ENCODE measurements at regions not wholly inside any gene's neighbourhood (a gene's known extent, or its start where the extent isn't known, plus 50 kb on each side); places are given as distances from the start of the nearest gene placed in this dataset.

DNA sequence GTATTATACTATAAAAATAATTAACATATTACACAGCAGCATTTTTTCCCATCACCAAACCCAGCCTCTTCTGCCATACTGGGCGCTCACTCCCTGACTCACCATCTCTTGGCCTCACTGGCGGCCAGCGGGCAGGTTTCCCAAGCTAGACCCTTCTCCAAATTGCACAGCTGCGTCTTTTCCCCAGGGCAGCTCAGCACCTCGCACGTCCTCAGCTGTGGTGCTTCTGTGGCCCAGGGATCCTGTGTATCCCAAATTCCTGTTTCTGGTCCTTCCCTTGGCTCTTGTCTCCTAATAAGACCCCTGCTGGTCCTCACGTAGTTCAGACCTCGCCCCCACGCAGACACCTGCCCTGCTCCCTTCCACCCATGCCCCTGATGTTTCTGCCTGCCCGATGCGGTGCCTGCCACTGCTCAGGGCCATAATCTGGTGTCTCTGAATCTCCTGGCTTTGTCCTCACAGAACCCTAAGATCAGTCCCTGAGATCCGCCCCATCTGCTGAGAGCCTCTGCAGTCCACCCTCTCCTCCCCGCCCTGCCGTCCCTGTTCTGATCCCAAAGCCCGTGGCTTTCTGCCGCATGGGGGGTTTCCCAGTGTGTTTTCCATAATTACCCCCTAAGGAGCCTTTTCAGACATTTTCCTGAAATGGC lies 290.1 kb downstream of the TCERG1L start:
- Mint-ChIP-seq H3K4me3 (no peak overlapping the region), H3K27me3 (no peaks in the 10 kb centered on the region)

DNA sequence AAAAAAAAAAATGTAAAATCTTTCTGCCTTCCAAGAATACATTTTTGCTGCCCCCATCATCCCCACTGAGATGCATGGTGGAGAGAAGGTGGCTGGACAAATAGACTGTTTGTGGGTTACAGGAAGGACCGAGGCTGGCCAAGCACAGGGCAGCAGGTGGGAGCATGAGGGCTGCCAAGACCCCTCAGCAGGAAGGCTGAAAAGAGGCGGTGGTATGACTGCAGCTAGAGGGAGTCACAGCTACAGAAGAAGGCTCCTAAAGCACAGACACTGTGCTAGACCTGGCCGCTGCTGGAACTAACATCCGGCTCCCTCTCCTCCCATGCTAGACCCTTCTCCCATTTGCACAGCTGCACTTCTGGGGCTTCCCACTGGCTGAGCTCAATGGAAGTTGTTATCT lies 289.6 kb downstream of the TCERG1L start:
- no peaks in the 10 kb centered on the region for H3K27me3 Mint-ChIP-seq
- no peak overlapping the region for H3K27ac Mint-ChIP-seq
- H3K9me3 Mint-ChIP-seq, result no peaks in the 10 kb centered on the region
- no peaks in the 10 kb centered on the region for H3K36me3 Mint-ChIP-seq
- no peaks in the 10 kb centered on the region for H3K4me1 Mint-ChIP-seq
- no peak overlapping the region for H3K4me3 Mint-ChIP-seq
- ATAC-seq, result no peak

More for the DNA sequence above, 290.1 kb downstream of the TCERG1L start:
- H3K4me1 Mint-ChIP-seq, result no peaks in the 10 kb centered on the region
- no peaks in the 10 kb centered on the region for H3K36me3 Mint-ChIP-seq
- H3K9me3 Mint-ChIP-seq, result no peaks in the 10 kb centered on the region
- no peak for ATAC-seq
- no peak overlapping the region for H3K27ac Mint-ChIP-seq

GRCh38 chr10:131022369-131022768 lies 289.2 kb downstream of the TCERG1L start:
- Mint-ChIP-seq H3K27ac (no peak overlapping the region), H3K9me3 (no peaks in the 10 kb centered on the region), H3K4me1 (no peaks in the 10 kb centered on the region), H3K36me3 (no peaks in the 10 kb centered on the region), H3K4me3 (no peak overlapping the region), H3K27me3 (no peaks in the 10 kb centered on the region)
- ATAC-seq, result no peak

DNA sequence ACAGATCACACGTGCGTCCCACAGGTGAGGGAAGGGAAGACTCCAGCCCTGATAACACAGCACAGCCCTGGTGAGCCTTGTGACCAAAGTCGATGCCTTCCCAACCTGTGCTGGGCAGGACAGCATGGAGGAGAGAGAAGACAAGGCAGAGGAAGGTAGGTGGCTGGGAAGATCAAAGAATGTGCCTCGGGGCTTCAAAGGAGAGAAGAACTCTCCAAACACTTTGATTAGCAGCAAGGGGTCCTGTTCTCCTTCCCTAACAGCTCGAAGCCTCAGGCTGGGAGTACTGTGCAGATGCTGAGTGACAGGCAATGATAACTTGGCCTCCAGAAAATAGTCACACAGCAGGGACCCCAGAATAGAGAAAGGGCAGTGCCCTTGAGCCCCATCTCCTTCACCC lies 288.5 kb downstream of the TCERG1L start:
- Mint-ChIP-seq H3K4me1 (no peaks in the 10 kb centered on the region), H3K9me3 (no peaks in the 10 kb centered on the region), H3K36me3 (no peaks in the 10 kb centered on the region), H3K4me3 (no peak overlapping the region), H3K27me3 (no peaks in the 10 kb centered on the region), H3K27ac (no peak overlapping the region)
- ATAC-seq, result no peak

DNA sequence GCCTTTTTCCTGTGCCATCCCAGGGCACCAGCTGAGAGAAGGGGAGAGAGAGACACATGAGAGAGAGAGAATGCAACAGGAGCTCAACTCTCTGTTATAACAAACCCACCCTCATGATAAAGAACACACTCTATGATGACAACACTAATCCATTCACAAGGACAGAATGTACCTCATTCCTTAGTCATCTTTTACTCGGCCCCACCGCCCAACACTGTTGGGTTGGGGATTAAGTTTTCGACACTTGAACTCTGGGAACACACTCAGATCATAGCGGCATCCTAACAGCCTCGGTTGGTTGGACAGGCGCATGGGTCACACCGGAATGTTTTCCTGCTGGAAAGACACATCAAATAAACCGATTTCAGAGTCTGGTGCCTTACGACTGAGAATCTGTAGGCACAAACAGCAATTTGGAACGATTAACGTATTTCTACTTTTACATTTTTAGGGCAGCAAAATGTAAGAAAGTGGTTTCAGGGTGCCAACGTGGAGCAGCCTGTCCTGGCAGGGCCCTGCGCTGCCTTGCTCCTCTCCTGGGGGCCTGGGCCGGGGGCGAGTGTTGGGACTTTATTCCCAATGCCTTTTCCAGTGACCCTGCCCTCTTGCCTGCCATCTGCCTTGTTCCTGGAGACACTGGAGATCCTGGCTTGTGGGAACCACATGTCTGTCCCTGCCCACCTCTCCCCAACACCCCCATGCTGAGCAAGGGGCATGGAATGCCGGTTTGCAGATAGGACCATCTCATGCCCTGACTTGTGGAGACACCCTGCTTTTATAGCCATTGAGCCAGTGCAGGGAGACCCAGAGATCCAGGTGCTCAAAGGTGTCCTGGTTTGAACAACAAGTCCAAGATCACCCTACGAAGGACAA lies 287.0 kb downstream of the TCERG1L start:
- no peaks in the 10 kb centered on the region for H3K4me1 Mint-ChIP-seq
- no peaks in the 10 kb centered on the region for H3K36me3 Mint-ChIP-seq
- no peak overlapping the region for H3K27ac Mint-ChIP-seq
- no peaks in the 10 kb centered on the region for H3K27me3 Mint-ChIP-seq
- no peak for ATAC-seq
- no peaks in the 10 kb centered on the region for H3K9me3 Mint-ChIP-seq
- H3K4me3 Mint-ChIP-seq, result no peak overlapping the region

GRCh38 chr10:131025333-131025732 lies 286.2 kb downstream of the TCERG1L start:
- no peak for ATAC-seq
- Mint-ChIP-seq H3K4me3 (no peak overlapping the region), H3K36me3 (no peaks in the 10 kb centered on the region), H3K9me3 (no peaks in the 10 kb centered on the region), H3K27me3 (no peaks in the 10 kb centered on the region), H3K4me1 (no peaks in the 10 kb centered on the region), H3K27ac (no peak overlapping the region)

DNA sequence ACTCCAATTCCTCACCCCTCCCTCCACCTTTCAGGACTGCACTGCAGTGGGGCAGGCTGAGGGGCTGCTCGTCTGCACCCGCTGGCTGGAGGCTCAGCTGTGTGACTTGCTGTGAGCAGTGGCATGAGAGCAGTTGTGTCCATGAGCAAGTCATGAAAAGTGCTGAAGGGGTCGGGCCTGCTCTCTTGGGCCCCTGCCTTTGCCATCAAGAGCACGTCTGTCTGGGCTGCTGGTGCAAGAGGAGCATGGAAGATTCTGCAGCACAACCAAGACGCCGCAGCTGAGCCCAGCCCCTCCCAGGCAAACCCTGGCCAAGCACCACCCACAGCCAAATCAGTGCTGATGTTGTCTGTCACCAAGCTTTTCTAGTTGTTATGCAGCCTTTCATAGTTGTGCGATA lies 284.3 kb downstream of the TCERG1L start:
- H3K4me3 Mint-ChIP-seq, result no peak overlapping the region
- no peaks in the 10 kb centered on the region for H3K36me3 Mint-ChIP-seq
- no peak for ATAC-seq
- no peaks in the 10 kb centered on the region for H3K4me1 Mint-ChIP-seq
- no peak overlapping the region for H3K27ac Mint-ChIP-seq
- H3K27me3 Mint-ChIP-seq, result no peaks in the 10 kb centered on the region
- no peaks in the 10 kb centered on the region for H3K9me3 Mint-ChIP-seq

DNA sequence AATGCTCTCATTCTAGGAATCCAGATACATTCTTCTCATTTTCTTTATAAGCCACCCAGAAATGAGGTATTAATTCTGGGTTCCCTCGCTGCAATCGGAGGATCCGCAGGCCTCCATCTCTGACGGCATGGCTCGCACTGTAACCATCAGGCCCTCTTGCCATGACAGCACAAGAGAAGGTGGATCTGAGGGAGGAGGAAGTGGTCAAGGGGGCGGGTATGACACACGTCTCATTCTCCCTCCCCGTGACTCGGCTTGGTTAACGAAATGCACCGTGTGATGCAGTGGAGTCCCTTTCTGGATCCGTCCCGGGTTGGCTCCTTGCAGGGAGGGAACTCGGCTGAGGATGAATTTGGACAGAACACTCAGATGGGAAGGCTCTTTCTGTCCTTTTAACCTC lies 280.2 kb downstream of the TCERG1L start:
- Mint-ChIP-seq H3K27ac (no peak overlapping the region), H3K27me3 (no peaks in the 10 kb centered on the region), H3K4me1 (no peaks in the 10 kb centered on the region), H3K9me3 (no peaks in the 10 kb centered on the region), H3K4me3 (no peak overlapping the region), H3K36me3 (no peaks in the 10 kb centered on the region)
- ATAC-seq, result no peak

- Mint-ChIP-seq H3K9me3 (no peaks in the 10 kb centered on the region), H3K4me3 (no peak overlapping the region), H3K27ac (no peak overlapping the region), H3K27me3 (no peaks in the 10 kb centered on the region), H3K4me1 (no peaks in the 10 kb centered on the region), H3K36me3 (no peaks in the 10 kb centered on the region)
- no peak for ATAC-seq
Measured at GRCh38 chr10:131032329-131033165, 279.0 kb downstream of the TCERG1L start.

GRCh38 chr10:131033166-131034085 lies 278.1 kb downstream of the TCERG1L start:
- ATAC-seq, result peak; percentile 51
- no peaks in the 10 kb centered on the region for H3K27me3 Mint-ChIP-seq
- no peaks in the 10 kb centered on the region for H3K36me3 Mint-ChIP-seq
- no peak overlapping the region for H3K27ac Mint-ChIP-seq
- no peaks in the 10 kb centered on the region for H3K4me1 Mint-ChIP-seq
- no peaks in the 10 kb centered on the region for H3K9me3 Mint-ChIP-seq
- no peak overlapping the region for H3K4me3 Mint-ChIP-seq

DNA sequence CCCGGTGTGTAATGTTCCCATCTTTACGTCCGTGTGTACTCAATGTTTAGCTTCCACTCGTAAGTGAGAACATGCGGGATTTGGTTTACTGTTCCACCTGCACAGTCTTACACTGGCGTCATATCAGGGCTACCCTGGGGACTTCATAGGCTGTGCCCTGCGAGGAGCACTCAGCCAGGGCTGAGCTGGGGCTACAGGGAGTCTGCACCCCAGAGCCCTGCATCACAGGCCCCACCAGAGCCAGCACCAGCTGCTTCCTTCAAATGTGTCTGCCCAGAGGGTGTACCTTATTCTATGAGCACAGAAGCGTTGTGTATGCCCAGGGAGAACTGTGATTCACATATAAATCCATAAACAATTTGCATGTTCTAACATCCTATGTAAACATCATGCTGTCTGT lies 277.1 kb downstream of the TCERG1L start:
- H3K27ac Mint-ChIP-seq, result no peak overlapping the region
- no peak overlapping the region for H3K4me3 Mint-ChIP-seq
- no peaks in the 10 kb centered on the region for H3K27me3 Mint-ChIP-seq
- no peaks in the 10 kb centered on the region for H3K4me1 Mint-ChIP-seq
- no peaks in the 10 kb centered on the region for H3K9me3 Mint-ChIP-seq
- no peaks in the 10 kb centered on the region for H3K36me3 Mint-ChIP-seq
- ATAC-seq, result no peak

GRCh38 chr10:131035779-131036178 lies 275.7 kb downstream of the TCERG1L start:
- Mint-ChIP-seq H3K4me1 (no peaks in the 10 kb centered on the region), H3K4me3 (no peak overlapping the region), H3K27ac (no peak overlapping the region), H3K27me3 (no peaks in the 10 kb centered on the region), H3K36me3 (no peaks in the 10 kb centered on the region), H3K9me3 (peaks cover 2% of the 10 kb centered on the region)
- ATAC-seq, result no peak

DNA sequence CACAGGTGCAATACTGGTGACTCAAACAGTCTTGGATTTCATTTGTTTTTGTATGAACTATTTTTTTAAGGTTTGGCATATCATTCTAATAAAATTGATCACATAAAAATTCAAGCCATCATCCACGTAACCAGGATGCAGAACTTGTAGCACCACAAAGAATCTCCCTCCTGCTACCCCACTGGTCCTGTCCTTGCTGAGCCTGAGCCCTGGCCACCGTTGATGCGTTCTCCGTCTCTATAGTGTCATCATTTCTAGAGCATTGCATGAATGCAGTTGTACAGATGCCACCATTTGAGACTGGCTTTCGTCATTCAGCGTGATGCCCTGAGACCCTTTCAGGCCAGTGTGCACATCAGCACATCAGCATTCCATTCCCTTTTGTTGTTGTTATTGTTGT lies 273.5 kb downstream of the TCERG1L start:
- no peak overlapping the region for H3K4me3 Mint-ChIP-seq
- H3K27ac Mint-ChIP-seq, result no peak overlapping the region
- peaks cover 2% of the 10 kb centered on the region for H3K9me3 Mint-ChIP-seq

DNA sequence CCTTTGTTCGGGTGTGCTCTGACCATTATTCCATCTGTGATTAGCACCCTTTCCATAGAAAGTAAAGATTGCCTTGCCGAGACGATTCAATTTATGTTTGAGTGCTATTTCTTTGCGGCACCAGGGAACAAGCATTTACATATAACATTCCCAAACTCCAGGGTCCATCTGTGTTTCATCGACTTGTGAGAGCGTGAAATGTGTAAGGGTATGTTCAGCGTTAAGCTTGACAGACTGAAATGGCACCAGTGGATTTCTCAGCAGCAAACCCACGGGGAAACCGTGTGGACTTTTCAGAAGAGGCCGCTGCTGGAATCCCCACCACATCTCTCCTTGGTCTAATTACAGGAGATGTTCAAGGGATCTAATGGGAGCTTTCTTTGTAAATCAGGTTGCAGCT lies 270.5 kb downstream of the TCERG1L start:
- Mint-ChIP-seq H3K4me3 (no peak overlapping the region), H3K27ac (no peak overlapping the region)
- ATAC-seq, result no peak

More for the DNA sequence above, 273.5 kb downstream of the TCERG1L start:
- no peaks in the 10 kb centered on the region for H3K36me3 Mint-ChIP-seq
- H3K27me3 Mint-ChIP-seq, result no peaks in the 10 kb centered on the region
- H3K4me1 Mint-ChIP-seq, result no peaks in the 10 kb centered on the region
- no peak for ATAC-seq

More for the DNA sequence above, 270.5 kb downstream of the TCERG1L start:
- Mint-ChIP-seq H3K36me3 (no peaks in the 10 kb centered on the region), H3K4me1 (no peaks in the 10 kb centered on the region), H3K9me3 (peaks cover 5% of the 10 kb centered on the region), H3K27me3 (no peaks in the 10 kb centered on the region)
